ENCODE measurements at regions not wholly inside any gene's neighbourhood (a gene's known extent, or its start where the extent isn't known, plus 50 kb on each side); places are given as distances from the start of the nearest gene placed in this dataset.

DNA sequence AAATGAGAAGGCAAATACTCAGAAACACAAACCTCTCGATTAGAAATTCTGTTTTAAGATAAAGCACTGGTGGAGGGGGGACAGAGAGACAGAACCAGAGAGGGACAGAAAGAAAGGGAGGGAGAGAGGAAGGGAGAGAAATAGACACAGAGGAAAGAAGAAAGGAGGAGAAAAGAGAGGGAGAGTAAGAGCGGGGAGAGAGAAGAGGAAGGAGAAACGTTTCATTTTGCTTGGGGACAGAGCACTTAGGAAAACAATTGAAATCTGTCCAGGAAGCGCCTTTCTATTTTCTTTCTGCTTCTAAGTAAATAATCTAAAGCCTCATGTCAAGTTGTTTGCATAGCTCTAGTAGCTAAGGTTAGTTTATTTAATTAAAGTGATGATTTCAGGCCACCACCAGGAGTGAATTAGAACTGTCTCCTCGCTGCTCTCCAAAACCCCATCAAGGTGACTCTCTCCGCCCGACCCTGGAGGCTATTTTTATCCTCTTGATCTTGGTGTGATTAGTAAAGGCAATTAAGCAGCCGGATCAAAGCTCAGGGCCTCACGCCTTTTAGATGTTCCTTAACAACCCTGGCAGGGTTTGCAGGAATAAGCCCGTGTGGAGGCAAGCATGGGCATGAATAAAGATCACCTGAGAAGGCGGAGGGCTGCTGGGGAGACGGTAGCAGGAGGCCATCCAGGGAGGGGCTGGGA lies 73.4 kb upstream of the INSIG1 start:
- H4K20me1 ChIP-seq (ENCODE audit: insufficient read depth): no peaks in the 10 kb centered on the region
- H3K9me3 ChIP-seq (ENCODE audit: low read depth): no peaks in the 10 kb centered on the region
- H3K36me3 ChIP-seq (ENCODE audit: low read depth): no peaks in the 10 kb centered on the region
- no peaks in the 10 kb centered on the region for H3K79me2 ChIP-seq (ENCODE audit: insufficient read depth)
- in situ Hi-C loops (cut with MboI): no loop called here
- no peak for TF ChIP-seq EZH2phosphoT487 (IDR thresholded peaks at IDR 0.05; ENCODE audit: insufficient read depth, low read depth)
- no peak for TF ChIP-seq EZH2 (IDR thresholded peaks at IDR 0.05; ENCODE audit: insufficient read depth, poor library complexity, severe bottlenecking)
- no peak overlapping the region for H3K4me3 ChIP-seq
- no peaks in the 10 kb centered on the region; the same call in 1 of the 2 replicates for H3F3A ChIP-seq (ENCODE audit: insufficient read depth)
- H3K4me1 ChIP-seq (ENCODE audit: insufficient read depth): peaks cover 18% of the 10 kb centered on the region
- H3K27ac ChIP-seq: no peak overlapping the region
- no peaks in the 10 kb centered on the region for H3K9me2 ChIP-seq (ENCODE audit: insufficient read depth)
- 83% methylated on average over 12 of the region's 12 CpGs for WGBS, 2 experiments (ENCODE audit: low coverage in 1 of 2, low lambda C conversion rate in 2 of 2, missing lambda C conversion rate in 2 of 2)
- DNase-seq: no peak
- no peaks in the 10 kb centered on the region for H3K27me3 ChIP-seq (replicated peaks; ENCODE audit: insufficient read depth)
- no peak overlapping the region for H3K9ac ChIP-seq
- H2AFZ ChIP-seq: no peak overlapping the region
- H3K4me2 ChIP-seq (ENCODE audit: unreplicated experiment): no peak overlapping the region

DNA sequence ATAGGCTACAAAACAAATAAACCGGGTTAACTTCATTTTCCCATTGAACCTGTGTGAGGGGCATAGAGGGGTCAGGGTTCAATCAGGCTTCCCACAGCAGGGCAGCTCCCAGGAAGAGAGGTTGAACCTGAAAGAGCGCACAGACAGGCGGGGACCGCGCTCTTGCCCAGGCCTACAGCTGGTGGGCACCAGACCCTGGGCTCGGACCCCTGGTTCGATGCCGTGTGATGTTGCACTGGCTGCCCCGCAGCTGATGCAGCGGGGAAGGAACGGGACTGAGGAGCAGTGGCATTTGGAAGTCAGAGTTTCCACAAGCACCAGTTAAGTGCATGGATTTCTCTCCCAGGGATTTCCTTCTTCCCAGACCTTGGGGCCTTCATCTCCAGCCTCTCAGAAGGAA lies 72.6 kb upstream of the INSIG1 start:
- Histone ChIP-seq H2AFZ (no peak overlapping the region), H4K20me1 (ENCODE audit: insufficient read depth) (no peaks in the 10 kb centered on the region), H3K4me1 (ENCODE audit: insufficient read depth) (peaks cover 24% of the 10 kb centered on the region), H3K79me2 (ENCODE audit: insufficient read depth) (no peaks in the 10 kb centered on the region), H3K27ac (no peak overlapping the region), H3K36me3 (ENCODE audit: low read depth) (no peaks in the 10 kb centered on the region), H3K9ac (no peak overlapping the region), H3K27me3 (replicated peaks; ENCODE audit: insufficient read depth) (no peaks in the 10 kb centered on the region), H3F3A (ENCODE audit: insufficient read depth) (no peaks in the 10 kb centered on the region; the same call in 1 of the 2 replicates), H3K9me2 (ENCODE audit: insufficient read depth) (no peaks in the 10 kb centered on the region), H3K9me3 (ENCODE audit: low read depth) (no peaks in the 10 kb centered on the region), H3K4me2 (ENCODE audit: unreplicated experiment) (no peak overlapping the region), H3K4me3 (no peak overlapping the region)
- WGBS, 2 experiments (ENCODE audit: low coverage in 1 of 2, low lambda C conversion rate in 2 of 2, missing lambda C conversion rate in 2 of 2): 86 to 92% methylated on average over 11 of the region's 11 CpGs
- in situ Hi-C loops (cut with MboI): no loop called here
- no peak for DNase-seq
- TF ChIP-seq EZH2phosphoT487 (IDR thresholded peaks at IDR 0.05; ENCODE audit: insufficient read depth, low read depth) (no peak), EZH2 (IDR thresholded peaks at IDR 0.05; ENCODE audit: insufficient read depth, poor library complexity, severe bottlenecking) (no peak)

DNA sequence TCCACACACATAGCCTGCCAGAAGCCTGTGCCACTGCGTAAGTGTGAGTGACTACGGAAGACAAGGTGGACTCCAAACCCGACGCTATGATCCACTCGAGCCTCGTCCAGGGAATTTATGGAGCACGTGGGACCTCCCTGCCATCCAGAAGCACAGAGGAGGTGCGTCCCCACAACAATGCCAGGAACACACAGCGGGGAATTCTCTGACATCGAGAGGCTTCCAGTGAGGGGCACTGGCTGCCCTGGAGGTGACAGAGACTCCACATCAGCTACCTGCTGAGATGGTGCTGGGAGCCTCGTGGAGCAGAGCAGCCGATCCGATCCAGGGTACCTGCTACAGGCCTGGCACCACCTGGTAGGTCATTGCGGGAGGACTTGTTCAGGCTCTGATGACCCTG lies 72.2 kb upstream of the INSIG1 start:
- no peaks in the 10 kb centered on the region; the same call in 1 of the 2 replicates for H3F3A ChIP-seq (ENCODE audit: insufficient read depth)
- H4K20me1 ChIP-seq (ENCODE audit: insufficient read depth): no peaks in the 10 kb centered on the region
- no peaks in the 10 kb centered on the region for H3K9me2 ChIP-seq (ENCODE audit: insufficient read depth)
- H2AFZ ChIP-seq: no peak overlapping the region
- no peak overlapping the region for H3K4me2 ChIP-seq (ENCODE audit: unreplicated experiment)
- H3K36me3 ChIP-seq (ENCODE audit: low read depth): no peaks in the 10 kb centered on the region
- in situ Hi-C loops (cut with MboI): no loop called here
- H3K4me3 ChIP-seq: no peak overlapping the region
- H3K4me1 ChIP-seq (ENCODE audit: insufficient read depth): peaks cover 25% of the 10 kb centered on the region
- no peaks in the 10 kb centered on the region for H3K9me3 ChIP-seq (ENCODE audit: low read depth)
- WGBS, 2 experiments (ENCODE audit: low coverage in 1 of 2, low lambda C conversion rate in 2 of 2, missing lambda C conversion rate in 2 of 2): 96% methylated on average over 14 of the region's 14 CpGs
- DNase-seq: no peak
- no peak overlapping the region for H3K27ac ChIP-seq
- TF ChIP-seq EZH2phosphoT487 (IDR thresholded peaks at IDR 0.05; ENCODE audit: insufficient read depth, low read depth): no peak
- no peak for TF ChIP-seq EZH2 (IDR thresholded peaks at IDR 0.05; ENCODE audit: insufficient read depth, poor library complexity, severe bottlenecking)
- no peaks in the 10 kb centered on the region for H3K79me2 ChIP-seq (ENCODE audit: insufficient read depth)
- H3K27me3 ChIP-seq (replicated peaks; ENCODE audit: insufficient read depth): no peaks in the 10 kb centered on the region
- H3K9ac ChIP-seq: no peak overlapping the region

DNA sequence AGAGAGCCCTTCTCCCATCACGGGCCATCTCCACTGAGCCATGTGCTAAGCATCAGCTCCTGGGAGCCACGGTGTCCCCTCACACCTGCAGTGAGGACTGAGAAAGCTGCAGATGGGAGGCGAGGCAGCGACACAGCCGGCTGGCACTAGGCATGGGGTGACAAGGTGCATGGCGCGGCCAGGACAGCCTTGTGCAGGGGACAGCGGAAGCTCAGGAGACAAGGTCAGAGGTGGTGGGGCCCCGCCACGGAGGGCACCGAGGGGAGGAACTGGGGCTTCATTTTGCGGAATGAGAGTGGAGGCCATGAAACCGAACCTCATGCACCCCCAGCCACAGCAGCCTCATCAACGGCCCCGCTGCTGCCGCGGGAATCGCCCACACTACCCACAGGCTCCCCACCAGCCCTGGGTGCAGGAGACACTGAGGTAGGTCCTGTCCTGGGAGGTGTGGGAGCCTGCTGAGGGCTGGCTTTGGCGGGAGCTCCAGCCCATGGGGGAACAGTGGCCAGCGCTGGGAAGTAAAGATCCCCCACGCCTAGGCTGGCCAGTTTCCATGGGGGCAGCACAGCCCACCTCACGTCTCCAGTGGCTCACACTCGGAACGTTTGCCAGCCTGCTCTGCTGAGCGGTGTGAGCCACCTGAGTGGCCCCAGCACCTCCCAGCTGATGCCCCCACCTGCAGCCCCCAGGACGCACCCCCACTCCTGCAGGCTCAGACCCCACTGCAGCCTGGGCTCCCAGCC lies 71.2 kb upstream of the INSIG1 start:
- no peak for TF ChIP-seq EZH2phosphoT487 (IDR thresholded peaks at IDR 0.05; ENCODE audit: insufficient read depth, low read depth)
- H2AFZ ChIP-seq: no peak overlapping the region
- DNase-seq: no peak
- no peak overlapping the region for H3K27ac ChIP-seq
- H3K4me3 ChIP-seq: no peak overlapping the region
- H3K27me3 ChIP-seq (replicated peaks; ENCODE audit: insufficient read depth): no peaks in the 10 kb centered on the region
- in situ Hi-C loops (cut with MboI): no loop called here
- H3K9me2 ChIP-seq (ENCODE audit: insufficient read depth): no peaks in the 10 kb centered on the region
- no peaks in the 10 kb centered on the region for H4K20me1 ChIP-seq (ENCODE audit: insufficient read depth)
- H3K9me3 ChIP-seq (ENCODE audit: low read depth): no peaks in the 10 kb centered on the region
- H3K36me3 ChIP-seq (ENCODE audit: low read depth): no peaks in the 10 kb centered on the region
- no peaks in the 10 kb centered on the region for H3K79me2 ChIP-seq (ENCODE audit: insufficient read depth)
- H3F3A ChIP-seq (ENCODE audit: insufficient read depth): no peaks in the 10 kb centered on the region; the same call in 1 of the 2 replicates
- H3K9ac ChIP-seq: no peak overlapping the region
- no peak overlapping the region for H3K4me2 ChIP-seq (ENCODE audit: unreplicated experiment)
- WGBS, 2 experiments (ENCODE audit: low coverage in 1 of 2, low lambda C conversion rate in 2 of 2, missing lambda C conversion rate in 2 of 2): 85 to 88% methylated on average over 24 to 26 of the region's 26 CpGs
- H3K4me1 ChIP-seq (ENCODE audit: insufficient read depth): peaks cover 30% of the 10 kb centered on the region

All from GM23248 (cell line).